ENCODE measurements at regions not wholly inside any gene's neighbourhood (a gene's known extent, or its start where the extent isn't known, plus 50 kb on each side); places are given as distances from the start of the nearest gene placed in this dataset.
A peak's percentile ranks its signal among the peaks of the same experiment; 100 is the strongest.

DNA sequence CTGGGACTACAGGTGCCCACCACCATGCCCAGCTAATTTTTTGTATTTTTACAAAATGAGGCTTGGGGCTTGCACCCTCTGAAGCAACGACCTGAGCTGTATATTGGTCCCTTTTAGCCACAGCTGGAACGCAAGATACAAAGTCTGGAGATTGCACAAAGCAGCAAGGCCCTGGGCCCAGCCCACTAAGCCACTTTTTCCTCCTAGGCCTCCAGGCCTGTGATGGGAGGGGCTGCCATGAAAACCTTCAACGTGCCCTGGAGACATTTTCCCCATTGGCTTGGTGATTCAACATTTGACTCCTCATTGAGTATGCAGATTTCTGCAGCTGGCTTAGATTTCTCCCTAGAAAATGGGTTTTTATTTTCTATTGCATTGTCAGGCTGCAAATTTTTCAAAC lies 69.2 kb downstream of the CYB561 start:
- Mint-ChIP-seq H3K4me1 (ENCODE audit: unreplicated experiment) (peaks cover 23% of the 10 kb centered on the region), H3K9me3 (ENCODE audit: unreplicated experiment) (peaks cover 7% of the 10 kb centered on the region), H3K36me3 (ENCODE audit: unreplicated experiment) (peaks cover 14% of the 10 kb centered on the region), H3K27me3 (ENCODE audit: unreplicated experiment) (no peaks in the 10 kb centered on the region), H3K4me3 (ENCODE audit: unreplicated experiment) (no peak overlapping the region), H3K27ac (ENCODE audit: unreplicated experiment) (no peak overlapping the region)
- no peak for DNase-seq (ENCODE audit: extremely low spot score, unreplicated experiment)
- TF ChIP-seq CTCF (IDR thresholded peaks at IDR 0.05), result no peak

GRCh38 chr17:63378411-63379375 lies 67.4 kb downstream of the CYB561 start:
- Mint-ChIP-seq H3K4me1 (ENCODE audit: unreplicated experiment) (peaks cover 36% of the 10 kb centered on the region), H3K27ac (ENCODE audit: unreplicated experiment) (peak overlapping the region; percentile 41), H3K27me3 (ENCODE audit: unreplicated experiment) (no peaks in the 10 kb centered on the region), H3K4me3 (ENCODE audit: unreplicated experiment) (no peak overlapping the region), H3K9me3 (ENCODE audit: unreplicated experiment) (peaks cover 7% of the 10 kb centered on the region), H3K36me3 (ENCODE audit: unreplicated experiment) (peaks cover 16% of the 10 kb centered on the region)
- no peak for TF ChIP-seq CTCF (IDR thresholded peaks at IDR 0.05)
- DNase-seq (ENCODE audit: extremely low spot score, unreplicated experiment), result no peak

- Mint-ChIP-seq H3K9me3 (ENCODE audit: unreplicated experiment) (peaks cover 7% of the 10 kb centered on the region), H3K27ac (ENCODE audit: unreplicated experiment) (no peak overlapping the region), H3K4me3 (ENCODE audit: unreplicated experiment) (no peak overlapping the region), H3K36me3 (ENCODE audit: unreplicated experiment) (peaks cover 16% of the 10 kb centered on the region), H3K4me1 (ENCODE audit: unreplicated experiment) (peaks cover 36% of the 10 kb centered on the region), H3K27me3 (ENCODE audit: unreplicated experiment) (no peaks in the 10 kb centered on the region)
- no peak for TF ChIP-seq CTCF (IDR thresholded peaks at IDR 0.05)
- DNase-seq (ENCODE audit: extremely low spot score, unreplicated experiment), result no peak
Observed at GRCh38 chr17:63379636-63380035, 66.5 kb downstream of the CYB561 start.

DNA sequence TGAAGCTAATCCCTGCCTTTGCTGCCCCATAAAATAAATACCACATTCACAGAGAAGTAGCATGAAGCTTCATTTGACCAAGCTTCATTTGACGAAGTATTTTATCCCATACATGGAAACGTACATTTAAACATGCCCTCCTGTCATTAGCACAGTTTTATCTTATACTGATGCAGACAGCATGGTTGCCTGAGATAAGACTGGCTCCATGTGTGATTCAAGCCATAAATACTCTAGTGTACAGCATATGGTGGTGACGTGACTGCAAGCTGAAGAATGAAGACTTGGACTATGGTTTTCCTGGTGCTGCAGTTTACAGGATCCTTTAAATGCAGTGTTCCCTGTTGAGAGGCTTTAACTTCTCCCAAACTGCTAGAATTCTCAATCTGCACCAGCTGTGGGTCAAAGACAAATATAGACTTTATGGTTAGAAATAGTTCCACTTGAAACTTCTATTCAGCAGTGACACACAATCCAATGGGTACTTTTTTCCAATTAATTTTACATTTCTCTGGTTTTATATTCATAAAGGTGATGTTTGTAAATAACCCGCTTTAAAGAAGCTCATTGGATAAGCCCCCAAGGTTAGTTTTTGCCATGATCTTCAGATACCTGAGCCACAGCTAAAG lies 64.9 kb downstream of the CYB561 start:
- H3K4me3 Mint-ChIP-seq (ENCODE audit: unreplicated experiment), result no peak overlapping the region
- H3K9me3 Mint-ChIP-seq (ENCODE audit: unreplicated experiment), result peaks cover 7% of the 10 kb centered on the region
- H3K4me1 Mint-ChIP-seq (ENCODE audit: unreplicated experiment), result peaks cover 36% of the 10 kb centered on the region
- peaks cover 14% of the 10 kb centered on the region for H3K36me3 Mint-ChIP-seq (ENCODE audit: unreplicated experiment)
- TF ChIP-seq CTCF (IDR thresholded peaks at IDR 0.05), result no peak
- no peak for DNase-seq (ENCODE audit: extremely low spot score, unreplicated experiment)
- no peaks in the 10 kb centered on the region for H3K27me3 Mint-ChIP-seq (ENCODE audit: unreplicated experiment)
- no peak overlapping the region for H3K27ac Mint-ChIP-seq (ENCODE audit: unreplicated experiment)

GRCh38 chr17:63382136-63382535 lies 64.0 kb downstream of the CYB561 start:
- H3K9me3 Mint-ChIP-seq (ENCODE audit: unreplicated experiment), result peaks cover 6% of the 10 kb centered on the region
- DNase-seq (ENCODE audit: extremely low spot score, unreplicated experiment), result no peak

More at GRCh38 chr17:63382136-63382535, 64.0 kb downstream of the CYB561 start:
- no peaks in the 10 kb centered on the region for H3K27me3 Mint-ChIP-seq (ENCODE audit: unreplicated experiment)
- no peak overlapping the region for H3K27ac Mint-ChIP-seq (ENCODE audit: unreplicated experiment)
- no peak for TF ChIP-seq CTCF (IDR thresholded peaks at IDR 0.05)
- H3K4me1 Mint-ChIP-seq (ENCODE audit: unreplicated experiment), result peaks cover 36% of the 10 kb centered on the region
- no peak overlapping the region for H3K4me3 Mint-ChIP-seq (ENCODE audit: unreplicated experiment)
- H3K36me3 Mint-ChIP-seq (ENCODE audit: unreplicated experiment), result peaks cover 14% of the 10 kb centered on the region
